ENCODE measurements at regions not wholly inside any gene's neighbourhood (a gene's known extent, or its start where the extent isn't known, plus 50 kb on each side); places are given as distances from the start of the nearest gene placed in this dataset.
"Not testable (repeated sequence)": the region's sequence is repeated elsewhere in the genome, so short reads cannot be mapped to it uniquely, and the experiment has no call there.

GRCh38 chr3:5606884-5607472 is 419.5 kb downstream of the EDEM1 start:
- TF ChIP-seq CTCF (conservative IDR thresholded peaks at IDR 0.05; ENCODE audit: control insufficient read depth, insufficient read depth, low read depth, low read length), result no peak
- no peak overlapping the region for H3K4me3 ChIP-seq (ENCODE audit: control insufficient read depth, low read depth, low read length)
- no peak for DNase-seq (ENCODE audit: low read depth)

DNA sequence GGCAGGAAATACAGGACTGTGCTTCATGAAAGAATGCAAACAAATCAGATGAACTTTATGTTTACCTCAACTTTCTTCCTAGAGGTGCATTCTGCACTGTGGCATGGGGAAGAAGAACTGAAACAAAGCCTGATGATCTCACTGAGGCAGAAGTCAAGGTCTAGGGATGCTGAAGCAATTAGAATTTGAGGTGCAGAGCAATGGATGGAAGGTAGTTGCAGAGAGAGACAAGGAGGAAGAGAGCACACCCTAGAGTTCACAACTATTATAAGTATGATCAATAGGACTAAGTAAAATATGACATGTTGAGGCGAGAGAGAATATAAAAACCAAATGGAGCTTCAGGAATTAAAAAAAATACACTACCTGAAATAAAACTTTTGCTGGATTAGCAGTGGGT is 420.1 kb downstream of the EDEM1 start:
- no peak for TF ChIP-seq CTCF (conservative IDR thresholded peaks at IDR 0.05; ENCODE audit: control insufficient read depth, insufficient read depth, low read depth, low read length)
- no peak overlapping the region for H3K4me3 ChIP-seq (ENCODE audit: control insufficient read depth, low read depth, low read length)
- DNase-seq (ENCODE audit: low read depth), result no peak

- not testable (repeated sequence) for DNase-seq (ENCODE audit: low read depth); H3K4me3 ChIP-seq (ENCODE audit: control insufficient read depth, low read depth, low read length)
These were observed 421.5 kb downstream of the EDEM1 start for GRCh38 chr3:5608971-5609370.

DNA sequence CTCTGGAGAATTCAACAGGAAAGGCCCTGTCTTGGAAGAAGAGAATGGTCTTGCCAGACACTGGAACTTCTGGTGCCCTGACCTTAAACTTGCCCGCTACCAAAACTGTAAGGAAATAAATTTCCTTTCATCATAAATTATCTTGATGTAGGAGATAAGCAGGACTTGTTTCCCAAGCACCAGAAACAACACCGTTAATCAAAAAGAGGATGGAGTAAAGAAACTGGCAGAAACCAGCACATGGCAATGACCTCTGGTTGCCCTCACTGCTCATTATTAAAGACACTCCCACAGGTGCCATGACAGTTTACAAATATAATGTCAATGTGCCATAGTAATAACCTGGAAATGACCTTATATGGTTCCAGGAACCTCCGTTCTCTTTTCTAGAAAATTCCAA is 426.1 kb downstream of the EDEM1 start:
- no peak overlapping the region for H3K4me3 ChIP-seq (ENCODE audit: control insufficient read depth, low read depth, low read length)
- DNase-seq (ENCODE audit: low read depth), result no peak
- no peak for TF ChIP-seq CTCF (conservative IDR thresholded peaks at IDR 0.05; ENCODE audit: control insufficient read depth, insufficient read depth, low read depth, low read length)

- TF ChIP-seq CTCF (conservative IDR thresholded peaks at IDR 0.05; ENCODE audit: control insufficient read depth, insufficient read depth, low read depth, low read length), result no peak
- no peak overlapping the region for H3K4me3 ChIP-seq (ENCODE audit: control insufficient read depth, low read depth, low read length)
- DNase-seq (ENCODE audit: low read depth), result no peak
These were observed 429.4 kb downstream of the EDEM1 start for GRCh38 chr3:5616873-5617272.

- no peak for DNase-seq (ENCODE audit: low read depth)
- no peak for TF ChIP-seq CTCF (conservative IDR thresholded peaks at IDR 0.05; ENCODE audit: control insufficient read depth, insufficient read depth, low read depth, low read length)
- H3K4me3 ChIP-seq (ENCODE audit: control insufficient read depth, low read depth, low read length), result no peak overlapping the region
These were observed 430.7 kb downstream of the EDEM1 start for GRCh38 chr3:5618170-5618569.

GRCh38 chr3:5630406-5630805 is 442.9 kb downstream of the EDEM1 start:
- no peak for TF ChIP-seq CTCF (conservative IDR thresholded peaks at IDR 0.05; ENCODE audit: control insufficient read depth, insufficient read depth, low read depth, low read length)
- no peak for DNase-seq (ENCODE audit: low read depth)
- no peak overlapping the region for H3K4me3 ChIP-seq (ENCODE audit: control insufficient read depth, low read depth, low read length)
